NCI-H1436 (cell line): ENCODE measurements at regions not wholly inside any gene's neighbourhood (a gene's known extent, or its start where the extent isn't known, plus 50 kb on each side); places are given as distances from the start of the nearest gene placed in this dataset.
"Not testable (repeated sequence)": the region's sequence is repeated elsewhere in the genome, so short reads cannot be mapped to it uniquely, and the experiment has no call there.

Experiments
- DNase-seq: peaks from one replicate; lab custom pipeline; 2025; lab: John Stamatoyannopoulos, UW

- not testable (repeated sequence) for DNase-seq
Measured at GRCh38 chr1:222470252-222470805, 77.6 kb downstream of the HHIPL2 start.

- DNase-seq: no peak
Measured at GRCh38 chr1:222466150-222466865, 81.6 kb downstream of the HHIPL2 start.

- DNase-seq: peak; percentile 81
Measured at GRCh38 chr1:222465211-222466041, 82.5 kb downstream of the HHIPL2 start.

GRCh38 chr1:222464841-222465210 lies 83.1 kb downstream of the HHIPL2 start:
- peak; percentile 68 for DNase-seq

GRCh38 chr1:222463059-222463730 lies 84.7 kb downstream of the HHIPL2 start:
- DNase-seq: no peak

- DNase-seq: no peak
Measured at GRCh38 chr1:222462601-222463000, 85.3 kb downstream of the HHIPL2 start.

GRCh38 chr1:222461941-222462340 lies 86.0 kb downstream of the HHIPL2 start:
- no peak for DNase-seq

- no peak for DNase-seq
Measured at GRCh38 chr1:222459652-222460051, 88.3 kb downstream of the HHIPL2 start.

- no peak for DNase-seq
Measured at GRCh38 chr1:222457513-222457912, 90.4 kb downstream of the HHIPL2 start.

- DNase-seq: no peak
Measured at GRCh38 chr1:222457084-222457483, 90.8 kb downstream of the HHIPL2 start.

- DNase-seq: peak; percentile 83
Measured at GRCh38 chr1:222455188-222455879, 92.6 kb downstream of the HHIPL2 start.

- no peak for DNase-seq
Measured at GRCh38 chr1:222454782-222455181, 93.1 kb downstream of the HHIPL2 start.

- no peak for DNase-seq
Measured at GRCh38 chr1:222454186-222454585, 93.7 kb downstream of the HHIPL2 start.

GRCh38 chr1:222452031-222452430 lies 95.9 kb downstream of the HHIPL2 start:
- no peak for DNase-seq

GRCh38 chr1:222443566-222443965 lies 104.3 kb downstream of the HHIPL2 start:
- DNase-seq: no peak

GRCh38 chr1:222441066-222441465 lies 106.8 kb downstream of the HHIPL2 start:
- no peak for DNase-seq

GRCh38 chr1:222424826-222425225 lies 123.1 kb downstream of the HHIPL2 start:
- DNase-seq: no peak

GRCh38 chr1:222421380-222421779 lies 126.5 kb downstream of the HHIPL2 start:
- no peak for DNase-seq

GRCh38 chr1:222420633-222421032 lies 127.3 kb downstream of the HHIPL2 start:
- no peak for DNase-seq

GRCh38 chr1:222418654-222419053 lies 129.2 kb downstream of the HHIPL2 start:
- no peak for DNase-seq

- no peak for DNase-seq
Measured at GRCh38 chr1:222417264-222417663, 130.6 kb downstream of the HHIPL2 start.
